Fibroblast of lung (primary cell): ENCODE measurements at regions not wholly inside any gene's neighbourhood (a gene's known extent, or its start where the extent isn't known, plus 50 kb on each side); places are given as distances from the start of the nearest gene placed in this dataset.
A peak's percentile ranks its signal among the peaks of the same experiment; 100 is the strongest.

Source experiments
- DNase-seq, 2 donors: peaks; one replicate each; pipeline versions ENCODE4 v3.0.0 to v3.0.0-alpha.2; 2010; ENCODE audit warnings: low read depth in 2 of 2
- H2AFZ ChIP-seq: 2 replicates; pipeline ENCODE4 v1.5.1; 2012; ENCODE audit warnings: low read length, control low read depth, inconsistent platforms
- H3K27ac ChIP-seq: 2 replicates; pipeline ENCODE4 v1.5.1; 2011; ENCODE audit warnings: low read length, control low read depth; ENCODE audit not compliant: insufficient read depth
- H3K27me3 ChIP-seq: 2 replicates; pipeline ENCODE4 v1.5.1; 2011; ENCODE audit warnings: mild to moderate bottlenecking, low read length; ENCODE audit not compliant: control insufficient read depth, insufficient read depth
- H3K36me3 ChIP-seq: 2 replicates; pipeline ENCODE4 v1.5.1; 2011; ENCODE audit warnings: low read length; ENCODE audit not compliant: control insufficient read depth, insufficient read depth
- H3K4me1 ChIP-seq: 2 replicates; pipeline ENCODE4 v1.5.1; 2011; ENCODE audit warnings: low read length; ENCODE audit not compliant: control insufficient read depth, insufficient read depth; ENCODE audit errors: extremely low read depth
- H3K4me2 ChIP-seq: 2 replicates; pipeline ENCODE4 v1.5.1; 2011; ENCODE audit warnings: low read length, control low read depth; ENCODE audit not compliant: insufficient read depth; ENCODE audit errors: extremely low read depth
- H3K4me3 ChIP-seq, 4 experiments: fragments of 200-600 bp in 1 of 4; sonication (generic) in 1 of 4; replicated peaks in 1 of 4; 2 replicates each; pipeline ENCODE4 v1.5.1; 2011 to 2016; ENCODE audit warnings: low read length in 4 of 4, low read depth in 3 of 4, mild to moderate bottlenecking in 3 of 4, control low read depth in 2 of 4, inconsistent platforms in 1 of 4, mixed read lengths in 1 of 4; ENCODE audit not compliant: insufficient read depth in 1 of 4; ENCODE audit errors: control extremely low read depth in 1 of 4
- H3K79me2 ChIP-seq: 2 replicates; pipeline ENCODE4 v1.5.1; 2012; ENCODE audit warnings: mild to moderate bottlenecking, low read length, inconsistent platforms; ENCODE audit not compliant: control insufficient read depth, insufficient read depth
- H3K9ac ChIP-seq: 2 replicates; pipeline ENCODE4 v1.5.1; 2011; ENCODE audit warnings: mild to moderate bottlenecking, low read length, control low read depth; ENCODE audit not compliant: insufficient read depth
- H3K9me3 ChIP-seq: 2 replicates; pipeline ENCODE4 v1.5.1; 2012; ENCODE audit warnings: low read depth, low read length; ENCODE audit not compliant: control insufficient read depth, insufficient read depth
- H4K20me1 ChIP-seq: 2 replicates; pipeline ENCODE4 v1.5.1; 2011; ENCODE audit warnings: low read length; ENCODE audit not compliant: control insufficient read depth, insufficient read depth; ENCODE audit errors: extremely low read depth
- EZH2 ChIP-seq: IDR thresholded peaks from 2 replicates; pipeline ENCODE4 v1.5.1; 2012; ENCODE audit warnings: low read length, control low read depth, mild to moderate bottlenecking; ENCODE audit errors: missing control alignments
- TF ChIP-seq, protein P1 (sequence below), 2 donors: IDR thresholded peaks in 1 of 2; conservative IDR thresholded peaks in 1 of 2; 1 replicate in 1 of 2; 2 replicates in 1 of 2; pipeline ENCODE4 v1.5.1; 2011 to 2012; ENCODE audit warnings: low read length in 2 of 2, control low read depth in 1 of 2, inconsistent platforms in 1 of 2, low read depth in 1 of 2, mild to moderate bottlenecking in 1 of 2

DNA sequence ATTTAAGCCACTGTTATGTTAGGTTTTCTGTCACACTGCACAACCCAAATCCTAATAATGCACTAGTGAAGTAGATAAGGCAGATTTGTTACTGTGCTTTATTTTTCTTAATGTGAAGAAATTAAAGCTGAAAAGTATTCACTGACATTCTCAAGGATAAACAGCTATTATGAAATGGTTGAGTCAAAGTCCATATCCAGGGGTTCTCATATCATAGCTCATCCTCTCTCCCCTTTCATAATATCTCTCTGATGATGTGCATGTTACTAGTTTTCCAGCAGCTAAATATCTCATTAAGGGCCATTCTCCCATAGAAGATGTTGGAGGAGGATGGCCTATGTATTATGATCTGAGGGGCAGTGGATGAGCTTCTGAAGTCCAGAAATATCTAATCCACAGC lies 53.6 kb upstream of the CCDC190 start:
- no peaks in the 10 kb centered on the region for H3K4me1 ChIP-seq
- no peaks in the 10 kb centered on the region for H3K79me2 ChIP-seq
- no peaks in the 10 kb centered on the region for H3K36me3 ChIP-seq
- H3K9ac ChIP-seq = no peak overlapping the region
- H2AFZ ChIP-seq = no peak overlapping the region
- no peaks in the 10 kb centered on the region for H4K20me1 ChIP-seq
- no peaks in the 10 kb centered on the region for H3K27me3 ChIP-seq
- H3K4me2 ChIP-seq = no peak overlapping the region
- H3K27ac ChIP-seq = no peak overlapping the region
- no peak for DNase-seq
- H3K9me3 ChIP-seq = no peaks in the 10 kb centered on the region
- TF ChIP-seq, protein P1, sequence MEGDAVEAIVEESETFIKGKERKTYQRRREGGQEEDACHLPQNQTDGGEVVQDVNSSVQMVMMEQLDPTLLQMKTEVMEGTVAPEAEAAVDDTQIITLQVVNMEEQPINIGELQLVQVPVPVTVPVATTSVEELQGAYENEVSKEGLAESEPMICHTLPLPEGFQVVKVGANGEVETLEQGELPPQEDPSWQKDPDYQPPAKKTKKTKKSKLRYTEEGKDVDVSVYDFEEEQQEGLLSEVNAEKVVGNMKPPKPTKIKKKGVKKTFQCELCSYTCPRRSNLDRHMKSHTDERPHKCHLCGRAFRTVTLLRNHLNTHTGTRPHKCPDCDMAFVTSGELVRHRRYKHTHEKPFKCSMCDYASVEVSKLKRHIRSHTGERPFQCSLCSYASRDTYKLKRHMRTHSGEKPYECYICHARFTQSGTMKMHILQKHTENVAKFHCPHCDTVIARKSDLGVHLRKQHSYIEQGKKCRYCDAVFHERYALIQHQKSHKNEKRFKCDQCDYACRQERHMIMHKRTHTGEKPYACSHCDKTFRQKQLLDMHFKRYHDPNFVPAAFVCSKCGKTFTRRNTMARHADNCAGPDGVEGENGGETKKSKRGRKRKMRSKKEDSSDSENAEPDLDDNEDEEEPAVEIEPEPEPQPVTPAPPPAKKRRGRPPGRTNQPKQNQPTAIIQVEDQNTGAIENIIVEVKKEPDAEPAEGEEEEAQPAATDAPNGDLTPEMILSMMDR (conservative IDR thresholded peaks at IDR 0.05 in 1 of 2, IDR thresholded peaks at IDR 0.05 in 1 of 2; ENCODE audit: low read depth in 1 of 2, low read length in 2 of 2) = no peak
- no peak overlapping the region for H3K4me3 ChIP-seq

- H3K79me2 ChIP-seq = no peaks in the 10 kb centered on the region
- H3K27ac ChIP-seq = no peak overlapping the region
- no peaks in the 10 kb centered on the region for H3K36me3 ChIP-seq
- H3K27me3 ChIP-seq = no peaks in the 10 kb centered on the region
- no peak overlapping the region for H3K9ac ChIP-seq
- H3K4me3 ChIP-seq = no peak overlapping the region
- H2AFZ ChIP-seq = no peak overlapping the region
- peaks cover 6% of the 10 kb centered on the region for H3K4me1 ChIP-seq
- H3K4me2 ChIP-seq = no peak overlapping the region
- TF ChIP-seq, protein P1 (conservative IDR thresholded peaks at IDR 0.05 in 1 of 2, IDR thresholded peaks at IDR 0.05 in 1 of 2; ENCODE audit: low read depth in 1 of 2, low read length in 2 of 2) = no peak
- TF ChIP-seq EZH2 = no peak
- no peaks in the 10 kb centered on the region for H3K9me3 ChIP-seq
- DNase-seq = no peak
- no peaks in the 10 kb centered on the region for H4K20me1 ChIP-seq
These were observed 52.4 kb upstream of the CCDC190 start for GRCh38 chr1:162913345-162913744.

DNA sequence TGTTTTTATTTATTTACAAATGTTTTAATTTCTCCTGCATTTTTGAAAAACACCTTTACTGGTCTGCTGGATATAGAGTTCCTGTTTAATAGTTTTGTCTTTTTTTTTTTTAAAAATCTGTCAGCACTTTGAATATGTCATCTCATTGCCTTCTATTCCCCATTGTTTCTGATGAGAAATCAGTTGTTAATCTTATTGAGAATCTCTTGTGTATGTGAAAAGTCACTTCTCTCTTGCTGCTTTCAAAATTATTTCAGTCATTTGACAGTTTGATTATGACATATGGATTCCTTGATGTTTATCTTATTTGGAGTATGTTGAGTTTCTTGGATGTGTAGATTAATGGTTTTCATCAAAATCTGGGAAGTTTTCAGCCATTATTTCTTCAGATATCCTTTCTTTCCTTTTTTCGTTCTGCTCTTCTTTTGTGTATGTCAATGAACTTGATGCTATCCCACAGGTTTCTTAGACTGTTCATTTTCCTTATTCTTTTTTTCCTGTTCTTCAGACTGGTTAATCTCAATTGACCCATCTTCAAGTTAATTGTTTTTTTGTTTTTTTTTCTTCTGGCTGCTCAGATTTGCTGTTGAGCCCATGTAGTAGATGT lies 51.2 kb upstream of the CCDC190 start:
- H3K4me3 ChIP-seq = no peak overlapping the region
- TF ChIP-seq EZH2 = no peak
- TF ChIP-seq, protein P1 (conservative IDR thresholded peaks at IDR 0.05 in 1 of 2, IDR thresholded peaks at IDR 0.05 in 1 of 2; ENCODE audit: low read depth in 1 of 2, low read length in 2 of 2) = no peak
- no peaks in the 10 kb centered on the region for H3K27me3 ChIP-seq
- peaks cover 12% of the 10 kb centered on the region for H3K4me1 ChIP-seq
- no peaks in the 10 kb centered on the region for H3K36me3 ChIP-seq
- DNase-seq = peak in 1 of 2 donors; percentile 22
- H3K9me3 ChIP-seq = no peaks in the 10 kb centered on the region
- H3K79me2 ChIP-seq = no peaks in the 10 kb centered on the region
- H3K9ac ChIP-seq = no peak overlapping the region
- H3K27ac ChIP-seq = no peak overlapping the region
- H3K4me2 ChIP-seq = no peak overlapping the region
- H2AFZ ChIP-seq = no peak overlapping the region
- no peaks in the 10 kb centered on the region for H4K20me1 ChIP-seq
